ENCODE measurements at regions not wholly inside any gene's neighbourhood (a gene's known extent, or its start where the extent isn't known, plus 50 kb on each side); places are given as distances from the start of the nearest gene placed in this dataset.
A peak's percentile ranks its signal among the peaks of the same experiment; 100 is the strongest.

DNA sequence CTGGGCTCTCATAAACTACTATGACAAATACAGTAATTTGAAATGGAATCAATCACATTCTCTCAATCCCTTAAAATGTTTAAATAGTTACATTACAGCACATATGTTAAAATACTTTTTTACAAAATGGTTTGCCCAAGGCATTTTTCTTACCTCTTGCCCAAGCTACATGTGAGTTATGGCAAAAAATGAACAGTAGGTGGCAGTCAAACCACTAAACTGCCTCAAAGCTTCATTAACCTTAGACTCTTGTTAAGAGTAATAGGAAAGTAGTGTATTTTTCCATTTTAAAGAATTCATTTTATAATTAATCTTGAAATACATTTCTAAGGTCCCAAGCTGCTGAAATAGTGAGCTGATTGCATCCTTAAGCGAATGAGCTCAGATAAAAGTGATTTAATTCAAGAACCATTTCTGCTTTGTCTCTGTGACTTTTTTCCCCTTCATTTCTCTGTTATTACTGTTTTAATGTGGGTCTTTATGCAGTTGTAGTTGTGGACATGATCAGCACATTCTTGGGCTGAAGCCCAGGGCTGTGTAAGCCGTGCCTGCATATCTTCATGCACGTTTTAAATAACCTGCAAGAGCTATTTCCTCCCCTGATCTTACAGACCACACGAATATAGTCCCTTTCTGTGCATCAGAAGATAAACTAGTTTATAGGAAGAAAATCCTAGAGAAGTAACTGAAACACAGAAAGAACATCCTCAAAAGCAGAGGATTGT lies 311.8 kb downstream of the LNPK start:
- TF ChIP-seq, protein P1, sequence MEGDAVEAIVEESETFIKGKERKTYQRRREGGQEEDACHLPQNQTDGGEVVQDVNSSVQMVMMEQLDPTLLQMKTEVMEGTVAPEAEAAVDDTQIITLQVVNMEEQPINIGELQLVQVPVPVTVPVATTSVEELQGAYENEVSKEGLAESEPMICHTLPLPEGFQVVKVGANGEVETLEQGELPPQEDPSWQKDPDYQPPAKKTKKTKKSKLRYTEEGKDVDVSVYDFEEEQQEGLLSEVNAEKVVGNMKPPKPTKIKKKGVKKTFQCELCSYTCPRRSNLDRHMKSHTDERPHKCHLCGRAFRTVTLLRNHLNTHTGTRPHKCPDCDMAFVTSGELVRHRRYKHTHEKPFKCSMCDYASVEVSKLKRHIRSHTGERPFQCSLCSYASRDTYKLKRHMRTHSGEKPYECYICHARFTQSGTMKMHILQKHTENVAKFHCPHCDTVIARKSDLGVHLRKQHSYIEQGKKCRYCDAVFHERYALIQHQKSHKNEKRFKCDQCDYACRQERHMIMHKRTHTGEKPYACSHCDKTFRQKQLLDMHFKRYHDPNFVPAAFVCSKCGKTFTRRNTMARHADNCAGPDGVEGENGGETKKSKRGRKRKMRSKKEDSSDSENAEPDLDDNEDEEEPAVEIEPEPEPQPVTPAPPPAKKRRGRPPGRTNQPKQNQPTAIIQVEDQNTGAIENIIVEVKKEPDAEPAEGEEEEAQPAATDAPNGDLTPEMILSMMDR (IDR thresholded peaks at IDR 0.05; ENCODE audit: low read length) = peak; percentile 69
- TF ChIP-seq EZH2 (IDR thresholded peaks at IDR 0.05; ENCODE audit: borderline replicate concordance, low read length) = no peak
- Histone ChIP-seq H3K4me2 (ENCODE audit: low read length) (no peak overlapping the region), H3K27me3 (ENCODE audit: insufficient read depth, low read length) (peaks cover under 1% of the 10 kb centered on the region; the same call in 1 of the 2 replicates), H3K27ac (ENCODE audit: low read depth, low read length, poor library complexity, severe bottlenecking) (no peak overlapping the region), H3K4me3 (ENCODE audit: low read depth, low read length, poor library complexity, severe bottlenecking) (no peak overlapping the region), H3K9me2 (ENCODE audit: low read depth, low read length) (no peaks in the 10 kb centered on the region), H3F3A (ENCODE audit: insufficient read depth, low read length) (no peaks in the 10 kb centered on the region), H4K20me1 (ENCODE audit: insufficient read depth, low read length) (no peaks in the 10 kb centered on the region), H3K9me3 (ENCODE audit: low read length) (no peaks in the 10 kb centered on the region), H3K4me1 (ENCODE audit: insufficient read depth, low read length, severe bottlenecking) (no peaks in the 10 kb centered on the region), H3K9ac (ENCODE audit: low read length) (no peak overlapping the region), H3K36me3 (ENCODE audit: insufficient read depth, low read length) (no peaks in the 10 kb centered on the region), H2AFZ (ENCODE audit: low read length) (no peak overlapping the region), H3K79me2 (ENCODE audit: insufficient read depth, low read length) (no peaks in the 10 kb centered on the region)

DNA sequence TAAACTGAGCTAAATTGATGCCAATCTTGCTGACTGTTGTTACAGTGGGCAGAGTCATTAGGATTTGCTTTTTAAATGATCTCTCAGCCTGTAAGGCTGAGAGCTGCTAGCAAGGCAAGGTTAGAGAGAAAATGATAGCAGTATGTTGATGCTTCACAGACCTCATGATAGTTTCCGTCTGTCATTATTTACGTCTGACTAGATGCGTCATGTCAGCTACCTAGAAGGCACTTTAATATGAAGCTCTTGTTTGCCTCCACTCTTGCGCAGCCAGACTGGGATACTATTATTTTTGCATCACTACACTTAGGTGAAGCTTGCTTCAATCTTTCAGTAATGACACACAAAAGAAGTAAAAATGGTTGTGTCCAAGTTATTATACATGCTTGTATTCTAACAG lies 313.8 kb downstream of the LNPK start:
- Histone ChIP-seq H3K4me1 (ENCODE audit: insufficient read depth, low read length, severe bottlenecking) (no peaks in the 10 kb centered on the region), H3F3A (ENCODE audit: insufficient read depth, low read length) (no peaks in the 10 kb centered on the region), H2AFZ (ENCODE audit: low read length) (no peak overlapping the region), H4K20me1 (ENCODE audit: insufficient read depth, low read length) (no peaks in the 10 kb centered on the region), H3K9ac (ENCODE audit: low read length) (no peak overlapping the region), H3K27me3 (ENCODE audit: insufficient read depth, low read length) (no peaks in the 10 kb centered on the region), H3K27ac (ENCODE audit: low read depth, low read length, poor library complexity, severe bottlenecking) (no peak overlapping the region), H3K9me3 (ENCODE audit: low read length) (no peaks in the 10 kb centered on the region), H3K4me2 (ENCODE audit: low read length) (no peak overlapping the region), H3K36me3 (ENCODE audit: insufficient read depth, low read length) (no peaks in the 10 kb centered on the region), H3K79me2 (ENCODE audit: insufficient read depth, low read length) (no peaks in the 10 kb centered on the region), H3K9me2 (ENCODE audit: low read depth, low read length) (no peaks in the 10 kb centered on the region), H3K4me3 (ENCODE audit: low read depth, low read length, poor library complexity, severe bottlenecking) (no peak overlapping the region)
- TF ChIP-seq, protein P1 (IDR thresholded peaks at IDR 0.05; ENCODE audit: low read length) = no peak
- no peak for TF ChIP-seq EZH2 (IDR thresholded peaks at IDR 0.05; ENCODE audit: borderline replicate concordance, low read length)

DNA sequence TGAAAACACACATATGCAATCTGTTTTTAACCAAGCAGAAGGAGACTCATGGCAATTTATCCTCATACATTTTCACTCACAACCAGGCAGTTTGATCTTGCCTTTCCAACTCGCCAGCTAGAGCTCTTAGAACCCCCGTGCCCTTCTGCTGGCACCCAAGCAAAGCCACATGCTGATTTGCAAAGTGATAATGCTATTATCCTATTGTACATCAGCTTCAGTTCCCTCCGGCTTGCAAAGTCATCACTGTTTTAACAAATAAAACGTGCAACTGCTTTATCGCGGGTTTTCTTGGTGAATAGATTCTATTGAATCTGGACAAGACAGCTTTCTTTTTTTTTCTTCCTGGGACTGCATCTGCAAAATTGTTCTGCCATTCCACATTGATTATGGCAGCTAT lies 314.6 kb downstream of the LNPK start:
- no peaks in the 10 kb centered on the region for H4K20me1 ChIP-seq (ENCODE audit: insufficient read depth, low read length)
- no peak overlapping the region for H2AFZ ChIP-seq (ENCODE audit: low read length)
- no peaks in the 10 kb centered on the region for H3K36me3 ChIP-seq (ENCODE audit: insufficient read depth, low read length)
- no peak overlapping the region for H3K9ac ChIP-seq (ENCODE audit: low read length)
- H3K4me2 ChIP-seq (ENCODE audit: low read length) = no peak overlapping the region
- H3K9me2 ChIP-seq (ENCODE audit: low read depth, low read length) = no peaks in the 10 kb centered on the region
- H3K27me3 ChIP-seq (ENCODE audit: insufficient read depth, low read length) = no peaks in the 10 kb centered on the region
- H3K4me1 ChIP-seq (ENCODE audit: insufficient read depth, low read length, severe bottlenecking) = no peaks in the 10 kb centered on the region
- H3K9me3 ChIP-seq (ENCODE audit: low read length) = no peaks in the 10 kb centered on the region
- TF ChIP-seq EZH2 (IDR thresholded peaks at IDR 0.05; ENCODE audit: borderline replicate concordance, low read length) = no peak
- TF ChIP-seq, protein P1 (IDR thresholded peaks at IDR 0.05; ENCODE audit: low read length) = no peak
- H3F3A ChIP-seq (ENCODE audit: insufficient read depth, low read length) = no peaks in the 10 kb centered on the region
- H3K79me2 ChIP-seq (ENCODE audit: insufficient read depth, low read length) = no peaks in the 10 kb centered on the region
- H3K4me3 ChIP-seq (ENCODE audit: low read depth, low read length, poor library complexity, severe bottlenecking) = no peak overlapping the region
- no peak overlapping the region for H3K27ac ChIP-seq (ENCODE audit: low read depth, low read length, poor library complexity, severe bottlenecking)
